HEK293 (cell line): ENCODE measurements at regions not wholly inside any gene's neighbourhood (a gene's known extent, or its start where the extent isn't known, plus 50 kb on each side); places are given as distances from the start of the nearest gene placed in this dataset.

Experiments used
- CTCF ChIA-PET: fragments of 350-600 bp; formaldehyde crosslinking; extraction: SDS; loops from one replicate; lab custom pipeline; 2021; ENCODE audit warnings: antibody characterized with exemption; lab: Yijun Ruan, JAX
- POLR2A ChIA-PET: fragments of 300-600 bp; formaldehyde crosslinking; extraction: SDS; loops from one replicate; lab custom pipeline; 2020; ENCODE audit warnings: antibody characterized with exemption, inconsistent platforms; lab: Yijun Ruan, JAX
- H3K27ac ChIP-seq: fragments of 200-500 bp; sonication (Bioruptor generic); 2 replicates; pipeline ENCODE4 v1.5.1; 2014; ENCODE audit warnings: low read depth, low read length, control low read depth, inconsistent platforms; ENCODE audit errors: extremely low read depth
- H3K36me3 ChIP-seq, 2 experiments: fragments of 200-500 bp in 1 of 2; sonication (Bioruptor generic) in 1 of 2; 1 replicate in 1 of 2; 2 replicates in 1 of 2; pipeline ENCODE4 v1.5.1; 2014 to 2017; ENCODE audit warnings: inconsistent platforms in 2 of 2, low read length in 2 of 2; ENCODE audit not compliant: control insufficient read depth in 2 of 2, insufficient read depth in 1 of 2
- H3K4me1 ChIP-seq: fragments of 200-500 bp; sonication (Bioruptor generic); 2 replicates; pipeline ENCODE4 v1.5.1; 2014; ENCODE audit warnings: mild to moderate bottlenecking, low read length, inconsistent platforms; ENCODE audit not compliant: control insufficient read depth, insufficient read depth
- H3K4me3 ChIP-seq: 2 replicates; pipeline ENCODE4 v1.5.1; 2011; ENCODE audit warnings: low read depth, mild to moderate bottlenecking, control low read depth, low read length, moderate library complexity
- H3K9me3 ChIP-seq: fragments of 200-500 bp; sonication (Bioruptor generic); 2 replicates; pipeline ENCODE4 v1.5.1; 2014; ENCODE audit warnings: low read depth, low read length, inconsistent platforms; ENCODE audit not compliant: control insufficient read depth, insufficient read depth
- HOXA7 ChIP-seq: sonication (generic); formaldehyde crosslinking; IDR thresholded peaks from 2 replicates; pipeline ENCODE4 v1.8.1; 2022; ENCODE audit warnings: missing genetic modification reagents, borderline replicate concordance
- PRDM10 ChIP-seq: fragments of 450-650 bp; formaldehyde crosslinking; IDR thresholded peaks from 2 replicates; pipeline ENCODE4 v1.5.1; 2016; ENCODE audit warnings: missing biosample characterization, missing genetic modification characterization
- PRDM2 ChIP-seq: fragments of 450-650 bp; formaldehyde crosslinking; IDR thresholded peaks from 2 replicates; pipeline ENCODE4 v1.5.1; 2016; ENCODE audit warnings: missing biosample characterization, missing genetic modification characterization, borderline replicate concordance
- REST ChIP-seq: fragments of 450-650 bp; formaldehyde crosslinking; IDR thresholded peaks from 2 replicates; pipeline ENCODE4 v1.5.1; 2016; ENCODE audit warnings: missing biosample characterization, missing genetic modification characterization
- ZBTB44 ChIP-seq: fragments of 450-650 bp; IDR thresholded peaks from 2 replicates; pipeline ENCODE4 v1.5.1; 2018; ENCODE audit warnings: missing biosample characterization, mild to moderate bottlenecking, missing genetic modification characterization
- ZNF335 ChIP-seq: fragments of 450-650 bp; formaldehyde crosslinking; conservative IDR thresholded peaks from 2 replicates; pipeline ENCODE4 v1.5.1; 2016; ENCODE audit warnings: missing biosample characterization, missing genetic modification characterization
- ZNF544 ChIP-seq: fragments of 450-650 bp; formaldehyde crosslinking; IDR thresholded peaks from 2 replicates; pipeline ENCODE4 v1.5.0; 2017; ENCODE audit warnings: missing biosample characterization, missing genetic modification characterization
- ZNF692 ChIP-seq: fragments of 450-650 bp; formaldehyde crosslinking; IDR thresholded peaks from 2 replicates; pipeline ENCODE4 v1.5.1; 2016; ENCODE audit warnings: missing biosample characterization, missing genetic modification characterization

GRCh38 chr5:52703321-52703720 lies 84.4 kb upstream of the ITGA1 start (continued):
- no peak for TF ChIP-seq ZNF692
- no peak for TF ChIP-seq ZNF335 (tag by site-specific recombination)
- TF ChIP-seq, all 188 proteins: peak for 0

GRCh38 chr5:52705720-52706119 lies 82.0 kb upstream of the ITGA1 start:
- H3K36me3 ChIP-seq: no peaks in the 10 kb centered on the region
- H3K9me3 ChIP-seq: no peaks in the 10 kb centered on the region
- H3K4me1 ChIP-seq: no peaks in the 10 kb centered on the region
- CTCF ChIA-PET: interaction anchor here (0.6 to 0.8 kb wide), 3 partner anchors 14 to 57 kb away, joined by 3 to 4 read pairs (median 4); no protein-coding TSS in a partner anchor
- H3K4me3 ChIP-seq: no peak overlapping the region
- POLR2A ChIA-PET: no interaction called here
- no peak for TF ChIP-seq PRDM10 (tag by site-specific recombination)
- no peak for TF ChIP-seq HOXA7 (CRISPR knock-in tag)
- TF ChIP-seq ZNF544 (tag by site-specific recombination): no peak
- no peak for TF ChIP-seq REST
- TF ChIP-seq ZBTB44 (tag by site-specific recombination): no peak
- TF ChIP-seq PRDM2 (tag by site-specific recombination): no peak
- no peak overlapping the region for H3K27ac ChIP-seq
